ENCODE measurements at regions not wholly inside any gene's neighbourhood (a gene's known extent, or its start where the extent isn't known, plus 50 kb on each side); places are given as distances from the start of the nearest gene placed in this dataset.

DNA sequence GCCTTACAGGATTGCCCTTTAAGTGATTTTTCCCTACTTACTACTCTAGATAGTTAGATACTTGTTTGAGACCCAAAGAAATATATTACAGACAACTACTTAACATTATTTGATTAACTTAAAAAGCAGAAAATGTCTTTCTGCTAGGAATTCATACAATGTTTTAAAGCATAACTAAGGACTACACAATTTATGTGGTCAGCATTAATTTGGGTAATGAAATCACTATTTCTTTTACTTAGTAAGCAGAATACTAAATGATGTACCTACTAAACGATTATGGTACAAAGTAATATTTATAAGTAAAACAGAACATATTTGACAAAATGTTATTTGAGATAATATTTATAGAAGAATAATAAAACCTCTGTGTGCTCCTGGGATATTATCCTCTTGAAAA, 371.9 kb upstream of the ARRDC3 start:
- TF ChIP-seq, protein P1, sequence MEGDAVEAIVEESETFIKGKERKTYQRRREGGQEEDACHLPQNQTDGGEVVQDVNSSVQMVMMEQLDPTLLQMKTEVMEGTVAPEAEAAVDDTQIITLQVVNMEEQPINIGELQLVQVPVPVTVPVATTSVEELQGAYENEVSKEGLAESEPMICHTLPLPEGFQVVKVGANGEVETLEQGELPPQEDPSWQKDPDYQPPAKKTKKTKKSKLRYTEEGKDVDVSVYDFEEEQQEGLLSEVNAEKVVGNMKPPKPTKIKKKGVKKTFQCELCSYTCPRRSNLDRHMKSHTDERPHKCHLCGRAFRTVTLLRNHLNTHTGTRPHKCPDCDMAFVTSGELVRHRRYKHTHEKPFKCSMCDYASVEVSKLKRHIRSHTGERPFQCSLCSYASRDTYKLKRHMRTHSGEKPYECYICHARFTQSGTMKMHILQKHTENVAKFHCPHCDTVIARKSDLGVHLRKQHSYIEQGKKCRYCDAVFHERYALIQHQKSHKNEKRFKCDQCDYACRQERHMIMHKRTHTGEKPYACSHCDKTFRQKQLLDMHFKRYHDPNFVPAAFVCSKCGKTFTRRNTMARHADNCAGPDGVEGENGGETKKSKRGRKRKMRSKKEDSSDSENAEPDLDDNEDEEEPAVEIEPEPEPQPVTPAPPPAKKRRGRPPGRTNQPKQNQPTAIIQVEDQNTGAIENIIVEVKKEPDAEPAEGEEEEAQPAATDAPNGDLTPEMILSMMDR (IDR thresholded peaks at IDR 0.05): no peak
- TF ChIP-seq POLR2A (IDR thresholded peaks at IDR 0.05): no peak
